ENCODE measurements at regions not wholly inside any gene's neighbourhood (a gene's known extent, or its start where the extent isn't known, plus 50 kb on each side); places are given as distances from the start of the nearest gene placed in this dataset.
"Not testable (repeated sequence)": the region's sequence is repeated elsewhere in the genome, so short reads cannot be mapped to it uniquely, and the experiment has no call there.

DNA sequence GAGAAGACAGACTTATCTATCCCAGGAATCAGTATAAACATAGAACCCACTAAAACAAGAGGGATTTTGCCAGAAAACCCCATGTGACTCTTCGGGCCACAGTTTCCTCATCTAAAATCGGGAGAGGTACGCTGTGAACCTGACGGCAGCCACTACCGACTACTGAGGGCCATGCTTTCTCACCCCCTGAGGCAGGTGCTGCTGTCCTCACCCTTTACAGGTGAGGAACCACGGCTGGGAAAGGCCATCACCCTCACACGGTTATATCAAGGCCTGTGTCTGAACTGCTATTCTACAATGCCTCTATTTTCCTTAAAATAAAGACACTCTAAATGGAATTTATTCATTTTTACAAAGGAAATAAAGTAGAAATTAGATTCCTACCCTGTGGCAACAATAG is 73.4 kb upstream of the TNK2 start:
- TF ChIP-seq, protein P1, sequence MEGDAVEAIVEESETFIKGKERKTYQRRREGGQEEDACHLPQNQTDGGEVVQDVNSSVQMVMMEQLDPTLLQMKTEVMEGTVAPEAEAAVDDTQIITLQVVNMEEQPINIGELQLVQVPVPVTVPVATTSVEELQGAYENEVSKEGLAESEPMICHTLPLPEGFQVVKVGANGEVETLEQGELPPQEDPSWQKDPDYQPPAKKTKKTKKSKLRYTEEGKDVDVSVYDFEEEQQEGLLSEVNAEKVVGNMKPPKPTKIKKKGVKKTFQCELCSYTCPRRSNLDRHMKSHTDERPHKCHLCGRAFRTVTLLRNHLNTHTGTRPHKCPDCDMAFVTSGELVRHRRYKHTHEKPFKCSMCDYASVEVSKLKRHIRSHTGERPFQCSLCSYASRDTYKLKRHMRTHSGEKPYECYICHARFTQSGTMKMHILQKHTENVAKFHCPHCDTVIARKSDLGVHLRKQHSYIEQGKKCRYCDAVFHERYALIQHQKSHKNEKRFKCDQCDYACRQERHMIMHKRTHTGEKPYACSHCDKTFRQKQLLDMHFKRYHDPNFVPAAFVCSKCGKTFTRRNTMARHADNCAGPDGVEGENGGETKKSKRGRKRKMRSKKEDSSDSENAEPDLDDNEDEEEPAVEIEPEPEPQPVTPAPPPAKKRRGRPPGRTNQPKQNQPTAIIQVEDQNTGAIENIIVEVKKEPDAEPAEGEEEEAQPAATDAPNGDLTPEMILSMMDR (conservative IDR thresholded peaks at IDR 0.05) = not testable (repeated sequence)
- TF ChIP-seq ZFX (IDR thresholded peaks at IDR 0.05) = not testable (repeated sequence)
